Stimulated activated CD4-positive, alpha-beta T cell treated with anti-CD3 and anti-CD28 coated beads, Interleukin-2, amount 100 ng/mL, for 48 hours (primary cell): ENCODE measurements at regions not wholly inside any gene's neighbourhood (a gene's known extent, or its start where the extent isn't known, plus 50 kb on each side); places are given as distances from the start of the nearest gene placed in this dataset.
"Not testable (repeated sequence)": the region's sequence is repeated elsewhere in the genome, so short reads cannot be mapped to it uniquely, and the experiment has no call there.

Experiments used
- DNase-seq, 2 donors: peaks; one replicate each; pipeline ENCODE4 v3.0.0-alpha.2; 2020

DNA sequence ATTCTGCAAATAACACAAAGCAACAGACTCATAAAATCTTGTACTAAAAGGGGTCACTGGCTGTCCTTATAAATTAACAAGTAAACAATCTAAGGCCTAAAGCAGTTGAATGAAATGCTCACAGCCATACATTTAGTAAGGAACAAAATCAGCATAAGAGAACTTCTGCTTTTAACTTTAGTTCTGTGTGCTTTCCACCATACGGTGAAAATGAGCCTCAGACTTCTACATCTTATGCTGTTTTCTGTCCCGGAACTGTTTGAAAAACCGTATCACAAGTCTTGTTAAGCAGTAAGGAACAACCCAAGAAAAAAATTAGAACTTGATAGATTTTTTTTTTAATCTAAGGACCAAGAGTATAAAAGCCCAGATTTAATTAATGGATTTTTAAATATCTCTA, 549.1 kb upstream of the MIR17HG start:
- DNase-seq: no peak

DNA sequence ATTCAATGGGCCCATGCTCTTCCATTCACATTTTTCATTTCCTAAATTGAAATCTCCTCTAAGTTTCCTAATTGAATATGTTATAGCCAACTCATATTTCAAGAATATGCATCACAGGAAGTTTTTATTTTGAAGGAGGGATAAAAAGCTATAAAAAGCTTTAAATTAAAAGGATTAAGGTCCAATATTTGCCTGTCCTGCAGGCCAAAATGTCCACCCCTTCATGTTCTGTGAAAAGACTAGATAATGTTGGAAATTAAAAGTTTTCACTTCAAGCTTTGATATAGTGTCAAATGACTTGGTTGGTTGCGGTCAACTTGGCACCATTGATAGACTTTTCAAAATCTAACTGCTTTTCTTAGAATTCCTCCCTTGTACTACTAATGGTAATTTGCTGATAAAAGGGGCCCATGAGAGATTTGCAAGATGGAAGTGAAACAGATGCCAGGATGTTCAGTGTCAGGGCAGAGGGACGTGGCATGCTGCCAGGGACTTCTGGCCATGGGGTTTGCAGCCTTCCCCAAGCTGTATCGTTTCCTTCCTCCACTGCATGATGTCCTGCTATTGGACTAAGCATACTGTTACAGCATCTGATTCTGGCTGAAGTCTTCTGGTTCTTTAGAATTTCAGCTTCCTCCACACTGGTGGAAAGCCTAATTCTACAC, 547.3 kb upstream of the MIR17HG start:
- no peak for DNase-seq

DNA sequence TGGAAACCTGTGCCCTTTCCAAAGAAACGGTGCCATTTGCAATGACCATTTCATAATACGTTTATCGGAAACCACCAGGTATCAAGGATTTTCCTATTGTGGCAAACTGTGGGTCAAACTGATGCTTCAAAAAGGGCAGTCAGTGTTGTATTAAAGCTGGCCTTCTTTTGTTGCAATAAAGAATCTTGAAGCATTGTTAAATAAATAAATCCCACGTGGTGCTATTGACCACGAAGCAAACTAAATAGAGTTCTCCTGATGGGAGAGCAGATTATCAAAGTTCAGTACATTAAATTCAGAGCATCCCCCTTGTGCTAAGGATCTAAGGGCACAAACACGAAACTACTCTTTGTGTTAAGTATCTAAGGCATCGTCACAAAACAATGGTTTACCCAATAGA, 545.9 kb upstream of the MIR17HG start:
- DNase-seq: no peak

DNA sequence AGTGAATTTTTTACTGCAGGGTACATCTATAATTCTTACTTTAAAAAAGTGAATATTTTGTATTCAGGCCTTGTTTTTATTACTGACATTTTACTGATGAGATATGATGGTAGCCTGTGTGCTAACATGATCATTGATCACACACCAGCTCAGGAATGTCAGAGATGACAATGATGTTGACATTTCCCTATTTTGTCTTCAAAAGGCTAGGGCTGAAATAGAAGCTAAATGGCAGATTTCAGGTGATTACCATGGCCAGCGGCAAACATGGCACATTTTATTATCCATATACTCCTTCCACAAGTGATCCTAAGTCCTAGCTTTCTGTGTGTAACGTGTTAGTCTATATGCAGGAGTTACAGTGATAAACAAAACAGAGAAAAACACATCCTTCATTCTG, 544.3 kb upstream of the MIR17HG start:
- DNase-seq: no peak

DNA sequence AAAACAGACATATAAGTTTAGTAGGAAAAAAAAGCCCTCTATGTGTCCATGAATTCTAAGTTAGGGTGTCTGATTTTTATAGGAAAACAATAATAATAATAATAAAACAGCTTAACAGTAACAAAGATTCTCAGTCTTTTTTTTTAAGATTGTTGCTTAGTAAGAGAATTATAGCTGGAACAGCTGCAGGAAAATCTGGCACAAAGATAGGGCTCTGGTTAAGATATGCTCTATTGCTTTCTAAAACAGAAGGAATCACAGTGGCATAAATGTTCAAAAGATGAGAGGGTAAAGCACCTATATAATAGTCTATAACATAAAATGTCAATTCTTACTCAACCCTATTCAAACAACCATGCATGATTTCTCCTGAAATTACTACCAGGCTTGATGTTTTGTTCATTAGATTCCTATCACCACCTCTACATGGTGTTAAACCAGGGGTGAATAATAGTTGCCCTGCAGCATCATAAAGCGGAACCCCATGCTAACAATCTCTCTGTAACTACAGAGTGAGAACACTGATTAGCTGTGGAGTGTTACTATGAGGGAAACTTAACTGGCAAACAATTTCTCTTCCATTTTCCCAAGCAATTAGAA, 541.4 kb upstream of the MIR17HG start:
- no peak for DNase-seq

DNA sequence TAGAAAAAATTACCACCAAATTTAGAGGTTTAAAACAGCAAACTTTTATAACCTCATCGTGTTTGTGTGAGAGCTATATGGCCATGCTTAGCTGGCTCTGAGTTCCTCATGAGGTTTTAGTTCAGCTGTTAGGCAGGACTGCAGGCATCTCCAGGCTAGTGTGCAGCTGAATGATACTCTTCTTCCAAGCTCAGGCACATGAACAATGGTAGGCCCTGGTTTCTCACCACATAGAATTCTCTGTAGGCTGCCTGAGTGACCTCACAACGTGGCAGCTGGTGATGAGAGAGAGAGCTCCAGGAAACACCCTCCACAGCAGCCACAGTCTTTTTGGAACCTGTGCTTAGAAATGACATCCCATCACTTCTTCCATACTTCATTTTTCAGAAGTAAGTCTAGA, 540.6 kb upstream of the MIR17HG start:
- DNase-seq: no peak

DNA sequence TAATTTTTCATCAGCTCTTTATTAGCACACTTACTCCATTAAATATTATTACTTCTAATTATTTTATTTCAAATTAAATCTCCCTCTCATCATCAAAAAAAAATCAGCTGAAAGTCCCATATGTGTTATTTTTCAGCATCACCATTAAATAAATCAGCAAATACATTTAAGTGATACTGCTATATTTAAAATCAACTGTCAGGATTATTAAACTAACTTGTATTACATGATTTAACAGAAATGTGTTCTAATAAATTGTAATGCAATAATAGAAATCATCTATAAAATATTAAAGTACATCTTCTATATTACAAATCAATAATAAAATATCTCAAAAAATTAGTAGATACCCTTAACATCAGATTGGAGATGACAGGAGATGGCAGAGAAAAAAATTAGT, 538.6 kb upstream of the MIR17HG start:
- DNase-seq: no peak

DNA sequence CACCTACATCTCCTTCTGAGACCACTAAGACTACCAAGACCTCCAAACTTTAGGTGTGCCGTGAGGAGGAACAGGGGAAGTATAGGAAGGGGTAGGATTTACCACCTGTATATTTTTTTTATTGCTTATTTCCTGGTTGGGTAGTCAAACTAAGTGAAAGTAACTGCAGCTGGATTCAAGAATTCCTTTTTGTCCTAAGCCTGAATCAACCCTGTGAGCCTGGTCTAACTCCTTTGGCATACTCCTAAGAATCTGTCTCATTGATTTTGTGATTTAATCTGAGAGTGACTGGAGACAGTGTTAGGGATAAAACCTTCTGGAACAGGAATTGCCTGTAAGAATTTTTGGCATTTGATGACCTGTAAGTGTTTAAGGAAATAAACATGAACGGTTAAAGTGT, 523.5 kb upstream of the MIR17HG start:
- DNase-seq: no peak

DNA sequence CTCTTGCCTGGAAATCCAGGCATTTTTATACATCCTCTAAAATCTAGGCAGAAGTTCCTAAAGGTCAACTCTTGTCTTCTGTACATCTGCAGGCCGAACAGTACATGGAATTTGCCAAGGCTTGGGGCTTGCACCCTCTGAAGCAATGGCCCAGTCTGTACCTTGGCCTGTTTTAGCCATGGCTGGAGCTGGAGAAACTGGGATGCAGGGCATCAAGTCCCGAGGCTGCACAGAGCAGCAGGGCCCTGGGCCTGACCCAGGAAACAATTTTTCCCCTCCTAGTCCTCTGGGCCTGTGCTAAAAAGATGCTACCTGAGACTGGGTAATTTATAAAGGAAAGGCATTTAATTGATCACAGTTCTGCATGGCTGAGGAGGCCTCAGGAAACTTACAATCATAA, 520.8 kb upstream of the MIR17HG start:
- DNase-seq: no peak

DNA sequence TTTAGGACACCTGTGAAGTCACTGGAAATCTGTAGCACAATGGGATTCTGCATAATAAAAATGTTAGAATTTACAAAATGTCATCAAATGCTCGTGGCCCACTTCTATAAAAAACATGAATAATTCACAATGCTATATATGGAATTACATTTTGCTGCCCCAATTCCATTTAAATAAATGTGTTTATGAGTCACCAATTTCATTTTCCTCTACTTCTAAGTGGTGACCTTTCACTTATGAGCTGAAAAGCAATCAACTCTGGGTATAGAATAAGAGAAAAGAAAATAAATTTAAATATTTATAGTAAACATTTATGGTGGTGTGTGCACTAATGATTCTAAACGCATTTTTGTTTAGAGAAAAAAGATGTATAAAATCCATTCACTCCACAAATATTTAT, 516.7 kb upstream of the MIR17HG start:
- no peak for DNase-seq

DNA sequence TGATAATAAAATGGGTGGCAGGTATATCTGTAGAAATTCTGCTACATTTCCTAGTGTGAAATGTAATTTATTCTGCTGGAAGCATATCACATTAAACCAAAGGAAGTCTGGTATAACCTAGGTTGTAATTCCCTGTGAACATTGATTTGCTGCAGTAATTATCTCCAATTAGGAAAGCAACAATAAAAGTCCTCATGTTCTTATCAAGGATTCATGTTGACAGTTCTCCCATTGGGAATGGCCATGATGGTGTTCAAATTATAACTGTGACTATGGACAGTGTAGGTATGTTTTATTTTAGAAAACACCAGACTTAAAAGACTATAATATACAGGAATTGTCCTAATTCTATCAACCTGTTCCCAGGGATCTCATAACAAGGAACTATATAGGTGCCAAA, 513.5 kb upstream of the MIR17HG start:
- no peak for DNase-seq

DNA sequence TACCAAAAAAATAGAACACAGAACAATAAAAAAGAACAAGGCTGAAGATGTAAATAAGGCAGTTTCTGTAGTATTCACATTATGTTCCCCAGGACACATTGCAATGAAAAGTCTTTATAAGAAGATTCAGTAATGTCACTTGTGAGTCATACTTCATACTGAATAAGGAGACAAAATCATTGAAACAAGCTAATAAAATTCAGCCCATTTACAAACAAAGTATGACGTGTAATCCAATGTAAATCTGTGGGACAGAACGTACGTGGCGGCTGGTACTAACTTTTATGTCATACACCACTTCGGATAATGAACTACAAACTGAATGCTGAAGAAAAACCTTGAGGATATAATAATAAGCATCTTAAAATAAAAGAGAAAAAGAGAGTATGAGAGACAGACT, 512.8 kb upstream of the MIR17HG start:
- DNase-seq: no peak

DNA sequence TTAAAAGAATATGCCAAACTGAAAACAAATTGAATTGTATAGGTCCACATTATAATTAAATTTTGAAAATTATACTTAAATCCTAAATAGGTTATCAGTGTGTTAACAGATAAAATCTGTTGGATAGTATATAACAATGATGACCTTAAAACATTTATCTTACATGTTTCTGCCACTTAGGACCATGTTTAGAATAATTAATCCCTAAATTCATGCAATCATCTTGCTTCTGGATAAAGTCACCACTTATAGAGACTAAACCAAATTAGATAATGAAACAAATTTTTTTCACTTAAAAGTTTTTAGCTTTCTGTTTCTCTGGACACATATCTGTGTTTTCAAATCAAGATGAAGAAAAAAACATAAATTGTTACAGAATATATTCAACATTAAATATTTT, 511.7 kb upstream of the MIR17HG start:
- DNase-seq: no peak

DNA sequence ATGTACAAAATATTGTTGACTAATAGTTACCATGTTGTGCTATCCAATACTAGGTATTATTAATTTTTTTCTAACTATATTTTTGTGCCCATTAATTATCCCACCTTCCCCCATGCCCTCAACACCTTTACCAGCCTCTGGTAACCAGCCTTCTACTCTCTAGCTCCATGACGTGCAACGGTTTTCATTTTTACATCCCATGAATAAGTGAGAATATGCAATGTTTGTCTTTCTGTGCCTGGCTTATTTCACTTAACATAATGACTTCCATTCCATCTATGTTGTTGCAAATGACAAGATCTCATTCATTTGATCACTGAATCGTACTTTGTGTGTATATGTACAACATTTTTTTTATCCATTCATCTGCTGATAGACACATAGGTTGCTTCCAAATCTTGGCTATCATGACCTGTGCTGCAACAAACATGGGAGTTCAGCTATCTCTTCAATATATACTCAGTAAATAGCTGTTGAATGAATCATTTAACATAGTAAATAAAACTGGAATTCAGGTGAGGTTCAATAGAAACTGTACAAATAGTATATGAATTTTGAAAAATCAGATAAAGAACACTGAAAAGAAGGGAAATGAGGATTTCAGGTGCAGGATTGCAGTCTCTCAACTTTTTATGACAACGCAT, 509.0 kb upstream of the MIR17HG start:
- no peak for DNase-seq

DNA sequence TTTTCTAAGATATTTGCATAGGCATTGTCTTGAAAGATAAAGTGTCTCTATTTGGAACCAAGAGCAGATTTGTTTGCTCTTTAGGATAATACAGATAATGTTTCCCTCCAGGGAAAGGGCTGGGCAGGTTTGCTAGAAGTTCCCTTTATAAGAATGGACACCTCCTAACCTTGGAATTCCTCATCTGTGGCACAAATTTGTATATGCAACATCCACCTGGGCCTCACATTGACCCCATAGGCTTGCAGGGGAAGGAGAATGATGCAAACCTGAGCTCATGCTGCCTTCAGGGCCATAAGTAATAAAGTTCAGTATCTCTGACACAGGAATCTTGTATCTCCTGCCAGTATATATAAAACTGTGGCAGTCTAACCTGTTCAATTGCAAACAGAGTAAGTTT, 508.4 kb upstream of the MIR17HG start:
- DNase-seq: no peak

DNA sequence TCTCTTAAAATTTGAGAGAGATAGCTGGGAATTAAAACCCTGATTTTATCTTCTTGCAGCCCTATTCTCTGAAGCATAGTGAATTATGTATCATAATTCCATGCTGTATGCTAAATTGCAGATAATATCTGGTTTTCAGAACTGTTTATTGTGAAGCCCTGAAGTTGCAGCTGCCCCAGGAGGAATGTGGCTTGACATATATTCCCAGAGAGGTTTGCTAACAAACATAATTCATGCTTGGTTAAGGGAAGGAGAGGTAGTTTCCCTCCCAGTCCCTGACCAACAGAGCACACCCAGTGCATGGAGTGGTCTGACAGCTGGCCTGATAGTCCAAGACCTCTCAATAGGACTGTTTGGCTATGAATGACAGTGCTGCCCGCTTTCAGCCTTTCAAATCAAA, 500.6 kb upstream of the MIR17HG start:
- no peak for DNase-seq

DNA sequence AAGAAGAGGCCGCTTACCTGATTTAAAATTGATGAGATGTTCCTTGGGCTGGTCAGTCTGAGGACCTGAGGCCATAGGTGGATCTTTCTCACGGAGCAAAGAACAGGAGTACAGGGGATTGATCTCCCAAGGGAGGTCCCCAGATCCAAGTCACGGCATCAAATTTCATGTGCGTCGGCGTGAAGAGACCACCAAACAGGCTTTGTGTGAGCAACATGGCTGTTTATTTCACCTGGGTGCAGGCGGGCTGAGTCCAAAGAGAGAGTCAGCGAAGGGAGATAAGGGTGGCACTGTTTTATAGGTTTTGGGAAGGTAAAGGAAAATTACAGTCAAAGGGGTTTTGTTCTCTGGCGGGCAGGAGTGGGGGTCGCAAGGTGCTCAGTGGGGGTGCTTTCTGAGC, 493.8 kb upstream of the MIR17HG start:
- DNase-seq: not testable (repeated sequence)

DNA sequence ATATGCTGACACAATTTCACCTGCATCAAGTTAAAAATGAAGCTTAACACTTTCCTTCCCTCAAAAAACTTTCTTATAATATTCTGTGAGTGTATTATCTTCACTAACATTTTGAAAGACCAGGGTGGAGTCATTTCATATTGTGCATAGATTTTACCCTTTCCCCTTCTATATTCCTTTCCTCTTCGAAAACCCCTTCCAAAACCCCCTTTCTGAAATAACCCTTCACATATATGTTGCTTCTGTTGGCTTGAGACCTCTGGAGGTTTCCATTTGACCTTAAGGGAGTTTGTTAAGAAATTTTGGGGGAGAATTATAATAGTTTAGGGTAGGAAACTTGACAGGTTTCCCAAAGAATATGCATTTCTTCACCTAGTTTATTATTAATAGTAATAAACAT, 489.6 kb upstream of the MIR17HG start:
- DNase-seq: no peak

DNA sequence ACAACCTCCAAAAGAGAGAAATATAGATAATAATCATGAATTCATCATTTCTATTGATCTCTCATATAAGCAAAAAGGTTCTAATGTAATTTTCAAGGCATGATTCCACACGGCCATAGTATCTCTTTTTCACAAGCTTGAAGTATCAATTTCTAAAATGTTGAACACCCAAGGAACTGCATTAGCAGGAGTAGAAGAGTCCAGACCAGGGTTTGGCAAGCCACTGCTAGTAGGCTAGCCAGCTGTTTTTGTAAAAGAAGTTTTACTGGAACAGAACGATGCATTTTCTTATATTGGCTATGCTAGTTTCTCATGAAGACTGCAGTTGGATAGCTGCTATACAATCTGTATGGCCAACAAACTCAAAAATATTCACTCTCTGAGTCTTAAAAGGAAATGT, 481.5 kb upstream of the MIR17HG start:
- no peak for DNase-seq

DNA sequence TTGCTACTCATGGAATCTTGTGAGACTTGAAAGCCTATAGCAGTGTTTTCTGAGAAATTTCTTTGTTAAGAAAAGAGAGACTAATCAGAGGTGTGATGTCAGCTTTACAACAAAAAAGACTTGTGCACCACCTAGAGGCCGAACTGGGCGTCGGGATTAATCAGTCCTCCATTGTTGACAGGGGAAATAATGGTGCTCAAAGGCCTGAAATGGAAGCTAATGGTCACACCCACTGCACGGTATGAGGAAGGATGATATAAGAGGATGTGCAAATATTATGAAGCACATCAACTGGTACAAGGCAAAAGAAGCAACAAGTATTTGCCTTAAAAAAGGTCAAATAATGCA, 480.2 kb upstream of the MIR17HG start:
- DNase-seq: peak; percentile 19 to 23

DNA sequence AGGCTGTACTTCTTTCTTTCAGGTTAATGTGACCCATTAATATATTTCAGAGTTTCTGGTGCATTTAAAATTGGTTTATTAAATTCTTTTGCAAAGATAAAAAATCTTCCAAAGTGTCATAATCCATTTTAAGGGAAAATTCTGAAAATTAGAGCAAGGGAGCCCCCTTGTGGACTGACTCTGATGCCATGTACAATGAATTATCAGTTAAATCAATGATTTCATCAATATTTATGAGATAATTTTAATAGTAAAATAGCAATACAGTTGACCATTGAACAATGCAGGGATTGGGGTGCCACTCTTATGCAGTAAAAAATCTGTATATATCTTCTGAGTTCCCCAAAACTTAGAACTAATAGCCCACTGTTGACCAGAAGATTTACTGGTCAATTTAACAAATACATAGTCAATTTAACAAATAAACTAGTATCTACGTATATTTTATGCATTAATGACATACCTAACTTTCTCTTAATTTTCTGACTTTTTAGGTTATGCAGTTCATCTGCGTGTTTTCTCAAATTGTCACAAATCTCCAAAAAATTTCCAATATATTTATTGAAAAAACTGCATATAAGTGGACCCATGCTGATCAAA, 479.1 kb upstream of the MIR17HG start:
- peak in 1 of 2 donors; percentile 4 for DNase-seq

DNA sequence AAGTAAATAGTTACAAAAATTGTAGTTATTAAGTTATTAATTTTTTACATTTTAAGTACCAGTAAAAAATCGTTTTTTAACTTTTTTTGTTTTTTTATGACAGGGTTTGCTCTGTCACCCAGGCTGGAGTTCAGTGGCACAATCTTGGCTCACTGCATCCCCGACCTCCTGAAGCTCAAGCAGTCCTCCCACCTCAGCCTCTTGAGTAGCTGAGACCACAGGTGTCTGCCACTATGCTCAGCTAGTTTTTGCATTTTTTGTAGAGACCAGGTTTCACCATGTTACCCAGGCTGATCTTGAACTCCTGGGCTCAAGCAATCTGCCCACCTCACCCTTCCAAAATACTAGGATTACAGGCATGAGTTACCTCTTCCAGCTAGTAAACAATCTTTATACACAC, 477.9 kb upstream of the MIR17HG start:
- DNase-seq: no peak

DNA sequence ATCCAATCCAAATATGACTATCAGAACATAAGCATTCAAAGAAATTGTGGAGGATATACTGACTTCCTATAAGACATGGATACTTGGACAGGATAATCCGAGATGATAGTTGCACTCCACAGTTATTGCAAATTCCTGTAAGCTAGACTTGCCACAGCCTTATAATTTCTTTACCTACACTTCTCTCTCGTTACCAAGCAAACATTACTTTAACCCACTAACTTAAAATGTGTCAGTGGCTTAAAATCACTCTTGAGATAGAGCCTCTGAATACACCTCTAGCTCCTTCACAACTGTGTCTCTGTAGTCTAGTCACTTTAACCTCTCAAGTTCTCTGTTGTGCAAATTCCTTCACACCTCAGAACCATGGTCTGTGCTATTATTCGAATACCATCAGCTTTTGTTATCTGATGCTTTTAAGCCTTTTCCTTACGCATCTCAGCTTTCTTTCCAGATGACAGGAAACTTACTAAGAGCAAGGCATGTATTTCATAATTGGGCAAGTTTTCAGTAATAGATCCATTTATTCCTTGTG, 474.9 kb upstream of the MIR17HG start:
- no peak for DNase-seq

DNA sequence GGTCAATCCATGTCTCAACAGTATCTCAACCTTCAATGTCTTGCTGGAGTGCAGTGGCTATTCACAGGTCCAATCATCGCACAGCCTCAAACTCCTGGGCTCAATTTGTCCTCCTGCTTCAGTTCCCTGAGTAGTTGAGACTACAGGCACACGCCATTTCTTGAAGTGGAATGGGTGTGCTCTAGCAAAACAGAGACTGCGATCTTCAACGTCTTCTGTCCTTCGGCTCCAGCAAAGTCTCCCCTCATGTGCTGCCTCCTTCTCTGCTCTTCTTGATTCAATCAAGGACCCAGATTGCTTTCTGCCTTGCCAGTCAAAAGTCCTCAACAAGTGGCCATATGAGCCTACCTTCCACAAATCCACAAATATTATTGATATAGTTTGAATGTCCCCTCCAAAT, 466.7 kb upstream of the MIR17HG start:
- no peak for DNase-seq
